ENCODE measurements at regions not wholly inside any gene's neighbourhood (a gene's known extent, or its start where the extent isn't known, plus 50 kb on each side); places are given as distances from the start of the nearest gene placed in this dataset.

DNA sequence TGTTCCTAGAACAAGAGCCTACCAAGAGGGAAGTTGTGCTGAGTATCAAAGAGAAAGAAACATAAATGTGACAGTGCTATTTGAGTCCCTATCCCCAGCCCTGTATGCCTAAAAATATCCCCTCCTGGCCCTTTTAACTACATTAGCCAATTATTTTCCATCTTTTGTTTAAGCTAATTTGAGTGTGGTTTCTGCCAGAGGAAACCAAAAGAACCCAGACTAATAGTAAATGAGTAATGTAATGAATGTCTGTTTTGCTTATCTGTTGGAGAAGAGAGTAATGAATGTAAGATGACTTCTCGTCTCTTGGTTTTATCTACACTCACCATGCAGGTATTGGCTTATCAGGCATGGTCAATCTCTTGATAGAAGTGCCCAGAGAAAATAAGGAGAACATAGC is 134.4 kb upstream of the CDK1 start:
- TF ChIP-seq, protein P1, sequence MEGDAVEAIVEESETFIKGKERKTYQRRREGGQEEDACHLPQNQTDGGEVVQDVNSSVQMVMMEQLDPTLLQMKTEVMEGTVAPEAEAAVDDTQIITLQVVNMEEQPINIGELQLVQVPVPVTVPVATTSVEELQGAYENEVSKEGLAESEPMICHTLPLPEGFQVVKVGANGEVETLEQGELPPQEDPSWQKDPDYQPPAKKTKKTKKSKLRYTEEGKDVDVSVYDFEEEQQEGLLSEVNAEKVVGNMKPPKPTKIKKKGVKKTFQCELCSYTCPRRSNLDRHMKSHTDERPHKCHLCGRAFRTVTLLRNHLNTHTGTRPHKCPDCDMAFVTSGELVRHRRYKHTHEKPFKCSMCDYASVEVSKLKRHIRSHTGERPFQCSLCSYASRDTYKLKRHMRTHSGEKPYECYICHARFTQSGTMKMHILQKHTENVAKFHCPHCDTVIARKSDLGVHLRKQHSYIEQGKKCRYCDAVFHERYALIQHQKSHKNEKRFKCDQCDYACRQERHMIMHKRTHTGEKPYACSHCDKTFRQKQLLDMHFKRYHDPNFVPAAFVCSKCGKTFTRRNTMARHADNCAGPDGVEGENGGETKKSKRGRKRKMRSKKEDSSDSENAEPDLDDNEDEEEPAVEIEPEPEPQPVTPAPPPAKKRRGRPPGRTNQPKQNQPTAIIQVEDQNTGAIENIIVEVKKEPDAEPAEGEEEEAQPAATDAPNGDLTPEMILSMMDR (IDR thresholded peaks at IDR 0.05 in 8 of 11, conservative IDR thresholded peaks at IDR 0.05 in 3 of 11), result no peak
- TF ChIP-seq POLR2A (IDR thresholded peaks at IDR 0.05), result no peak
- TF ChIP-seq POLR2AphosphoS5 (IDR thresholded peaks at IDR 0.05), result no peak

Data from spleen (tissue), 7 donors.